Lung (tissue), 11 donors: ENCODE measurements at regions not wholly inside any gene's neighbourhood (a gene's known extent, or its start where the extent isn't known, plus 50 kb on each side); places are given as distances from the start of the nearest gene placed in this dataset.

Experiments used
- ATAC-seq: fragments of 200-7000 bp; cut with Tn5 transposase; one replicate; pipeline ENCODE4 v1.9.1; 2020; ENCODE audit warnings: moderate number of reproducible peaks; ENCODE audit not compliant: insufficient read depth, low FRiP score
- DNase-seq, 3 donors: peaks; one replicate each; pipeline ENCODE4 v3.0.0-alpha.2; 2013 to 2017
- H3K27ac ChIP-seq, 2 donors: one replicate each; pipeline ENCODE4 v1.5.1; 2013; ENCODE audit warnings: mild to moderate bottlenecking in 2 of 2, moderate library complexity in 2 of 2, control low read depth in 1 of 2, inconsistent platforms in 1 of 2, low read depth in 1 of 2, low read length in 1 of 2
- H3K27me3 ChIP-seq, 3 donors: one replicate each; pipeline ENCODE4 v1.5.1; 2013; ENCODE audit warnings: low read length in 2 of 3; ENCODE audit not compliant: control insufficient read depth in 3 of 3, insufficient read depth in 3 of 3
- H3K36me3 ChIP-seq, 4 donors: one replicate each; pipeline ENCODE4 v1.5.1; 2013; ENCODE audit warnings: low read length in 4 of 4, mild to moderate bottlenecking in 1 of 4, moderate library complexity in 1 of 4; ENCODE audit not compliant: control insufficient read depth in 4 of 4, insufficient read depth in 4 of 4
- H3K4me1 ChIP-seq, 5 donors: one replicate each; pipeline ENCODE4 v1.5.1; 2013; ENCODE audit warnings: low read length in 5 of 5, mild to moderate bottlenecking in 2 of 5, moderate library complexity in 1 of 5; ENCODE audit not compliant: control insufficient read depth in 5 of 5, insufficient read depth in 5 of 5
- H3K4me3 ChIP-seq: one replicate; pipeline ENCODE4 v1.5.1; 2013; ENCODE audit warnings: mild to moderate bottlenecking, control low read depth, moderate library complexity
- H3K9ac ChIP-seq, 2 donors: one replicate each; pipeline ENCODE4 v1.5.1; 2013; ENCODE audit warnings: low read length in 2 of 2, control low read depth in 1 of 2; ENCODE audit not compliant: insufficient read depth in 1 of 2
- H3K9me3 ChIP-seq, 4 donors: one replicate each; pipeline ENCODE4 v1.5.1; 2013; ENCODE audit warnings: low read length in 3 of 4, mild to moderate bottlenecking in 1 of 4, moderate library complexity in 1 of 4; ENCODE audit not compliant: control insufficient read depth in 4 of 4, insufficient read depth in 3 of 4
- WGBS, 2 donors: extraction: QIAGEN DNeasy Blood & Tissue Kit; methylation state at CpG; one replicate each; pipeline ENCODE4 v1.1.7; 2013; 5-methylcytosine and 5-hydroxymethylcytosine counted together
- TF ChIP-seq, protein P1 (sequence below): IDR thresholded peaks from 2 replicates; pipeline ENCODE4 v1.5.1; 2012; ENCODE audit warnings: mild to moderate bottlenecking; ENCODE audit errors: control extremely low read depth, extremely low read depth
- donor health status: control.
- donor health status: control.
- donor health status: Bipolar disorder and iron deficiency.
- donor health status: healthy.
- donor health status: DM: yes; HTN: yes; CAD: no.

- Histone ChIP-seq H3K27me3 (no peaks in the 10 kb centered on the region), H3K9ac (no peak overlapping the region), H3K4me3 (no peak overlapping the region), H3K27ac (no peak overlapping the region), H3K4me1 (no peaks in the 10 kb centered on the region), H3K36me3 (no peaks in the 10 kb centered on the region), H3K9me3 (no peaks in the 10 kb centered on the region)
- 84 to 86% methylated on average over 4 of the region's 4 CpGs for WGBS, 2 donors
- TF ChIP-seq, protein P1, sequence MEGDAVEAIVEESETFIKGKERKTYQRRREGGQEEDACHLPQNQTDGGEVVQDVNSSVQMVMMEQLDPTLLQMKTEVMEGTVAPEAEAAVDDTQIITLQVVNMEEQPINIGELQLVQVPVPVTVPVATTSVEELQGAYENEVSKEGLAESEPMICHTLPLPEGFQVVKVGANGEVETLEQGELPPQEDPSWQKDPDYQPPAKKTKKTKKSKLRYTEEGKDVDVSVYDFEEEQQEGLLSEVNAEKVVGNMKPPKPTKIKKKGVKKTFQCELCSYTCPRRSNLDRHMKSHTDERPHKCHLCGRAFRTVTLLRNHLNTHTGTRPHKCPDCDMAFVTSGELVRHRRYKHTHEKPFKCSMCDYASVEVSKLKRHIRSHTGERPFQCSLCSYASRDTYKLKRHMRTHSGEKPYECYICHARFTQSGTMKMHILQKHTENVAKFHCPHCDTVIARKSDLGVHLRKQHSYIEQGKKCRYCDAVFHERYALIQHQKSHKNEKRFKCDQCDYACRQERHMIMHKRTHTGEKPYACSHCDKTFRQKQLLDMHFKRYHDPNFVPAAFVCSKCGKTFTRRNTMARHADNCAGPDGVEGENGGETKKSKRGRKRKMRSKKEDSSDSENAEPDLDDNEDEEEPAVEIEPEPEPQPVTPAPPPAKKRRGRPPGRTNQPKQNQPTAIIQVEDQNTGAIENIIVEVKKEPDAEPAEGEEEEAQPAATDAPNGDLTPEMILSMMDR = no peak
- no peak for DNase-seq
- no peak for ATAC-seq
Measured at GRCh38 chr4:133868856-133869255, 332.7 kb downstream of the PABPC4L start.

GRCh38 chr4:133866328-133866699 lies 335.3 kb downstream of the PABPC4L start:
- peak in 1 of 3 donors; percentile 10 for DNase-seq
- Histone ChIP-seq H3K4me1 (no peaks in the 10 kb centered on the region), H3K9me3 (no peaks in the 10 kb centered on the region), H3K9ac (no peak overlapping the region), H3K36me3 (no peaks in the 10 kb centered on the region), H3K27ac (no peak overlapping the region), H3K27me3 (no peaks in the 10 kb centered on the region), H3K4me3 (no peak overlapping the region)
- WGBS, 2 donors = 51 to 55% methylated on average over 2 of the region's 2 CpGs
- TF ChIP-seq, protein P1 = no peak
- ATAC-seq = no peak

DNA sequence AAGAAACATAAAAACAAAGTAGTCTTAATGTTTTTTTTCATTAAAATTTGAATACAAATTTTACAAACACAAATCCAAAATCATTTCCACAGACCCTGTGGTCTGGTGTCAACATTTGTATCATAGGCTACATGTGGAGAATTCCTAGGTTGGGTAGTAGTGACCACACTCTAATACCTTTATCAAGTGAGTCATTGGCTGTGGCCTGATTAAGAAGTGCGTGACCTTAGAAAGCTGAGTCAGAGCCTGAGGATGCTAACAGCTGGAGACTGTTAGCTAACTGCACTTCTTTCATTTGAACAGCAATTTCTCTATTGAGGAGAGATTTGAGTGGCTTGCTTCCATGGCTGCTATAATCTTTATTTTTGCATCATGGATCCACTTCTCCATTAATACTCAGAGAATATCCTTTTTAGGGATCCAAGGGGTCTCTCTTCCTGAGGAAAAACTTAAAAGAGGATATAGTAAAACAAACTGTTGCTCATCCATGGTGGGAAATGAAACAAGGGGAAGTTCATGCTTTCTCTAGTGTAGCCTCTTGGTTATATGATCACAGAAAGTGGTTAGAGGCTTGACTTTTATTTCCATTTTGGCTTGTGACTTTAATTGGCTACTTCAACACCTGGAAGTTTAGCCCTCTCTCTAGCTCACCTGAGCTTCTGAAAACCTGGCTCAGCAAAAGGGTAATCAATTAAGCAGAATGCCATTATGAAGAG lies 335.8 kb downstream of the PABPC4L start:
- DNase-seq (peak in 2 of 3 donors; percentile 22 to 33), ATAC-seq (peak; percentile 72)
- H3K27ac ChIP-seq = no peak overlapping the region
- WGBS, 2 donors = 67 to 92% methylated on average over 1 of the region's 1 CpG
- TF ChIP-seq, protein P1 = no peak
- H3K4me1 ChIP-seq = no peaks in the 10 kb centered on the region
- H3K27me3 ChIP-seq = no peaks in the 10 kb centered on the region
- H3K9me3 ChIP-seq = no peaks in the 10 kb centered on the region
- no peak overlapping the region for H3K4me3 ChIP-seq
- H3K36me3 ChIP-seq = no peaks in the 10 kb centered on the region
- H3K9ac ChIP-seq = no peak overlapping the region

GRCh38 chr4:133863153-133863552 lies 338.4 kb downstream of the PABPC4L start:
- Histone ChIP-seq H3K27me3 (no peaks in the 10 kb centered on the region), H3K27ac (no peak overlapping the region), H3K36me3 (no peaks in the 10 kb centered on the region), H3K9ac (no peak overlapping the region), H3K9me3 (no peaks in the 10 kb centered on the region), H3K4me3 (no peak overlapping the region), H3K4me1 (no peaks in the 10 kb centered on the region)
- 94 to 96% methylated on average over 3 of the region's 3 CpGs for WGBS, 2 donors
- ATAC-seq (no peak), DNase-seq (no peak)
- TF ChIP-seq, protein P1 = no peak
